ENCODE measurements at regions not wholly inside any gene's neighbourhood (a gene's known extent, or its start where the extent isn't known, plus 50 kb on each side); places are given as distances from the start of the nearest gene placed in this dataset.

- CTCF ChIA-PET: interaction anchor here (1.0 kb wide), 1 partner anchor 15 kb away, joined by 3 read pairs; no protein-coding TSS in a partner anchor
- TF ChIP-seq CTCF (IDR thresholded peaks at IDR 0.05; ENCODE audit: control extremely low read depth, extremely low read depth, low read depth, missing control alignments): no peak
These were observed 113.6 kb upstream of the CACNA2D3 start for GRCh38 chr3:54008744-54009143.

DNA sequence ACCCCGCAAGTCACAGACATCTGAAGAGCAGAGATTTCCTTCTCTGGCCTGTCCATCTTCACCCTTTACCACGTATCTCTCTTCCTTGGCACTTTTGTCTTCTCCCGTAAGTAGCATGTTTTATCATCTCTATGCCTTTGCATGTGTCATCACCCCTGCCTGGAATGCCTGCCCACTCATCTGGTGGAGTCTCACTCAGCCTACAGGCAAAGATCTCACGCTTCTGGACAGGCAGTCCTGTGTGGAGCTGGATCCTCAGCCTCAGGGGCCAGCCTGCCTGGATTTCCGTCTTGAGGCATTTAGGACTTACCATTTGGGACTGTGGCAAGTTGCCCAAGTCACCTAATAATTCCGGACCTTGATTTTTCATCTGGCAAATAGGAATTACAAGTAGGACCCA, 114.3 kb upstream of the CACNA2D3 start:
- DNase-seq (ENCODE audit: extremely low spot score): no peak
- no peak for TF ChIP-seq CTCF (IDR thresholded peaks at IDR 0.05; ENCODE audit: control extremely low read depth, extremely low read depth, low read depth, missing control alignments)
- ChIA-PET POLR2A (no interaction called here), CTCF (no interaction called here)

More at GRCh38 chr3:54008744-54009143, 113.6 kb upstream of the CACNA2D3 start:
- no peak for DNase-seq (ENCODE audit: extremely low spot score)
- POLR2A ChIA-PET: no interaction called here

GRCh38 chr3:54004335-54004734, 112.7 kb upstream of the SELENOK start:
- ChIA-PET POLR2A (no interaction called here), CTCF (interaction anchor here (1.7 kb wide), 1 partner anchor 21 kb away, joined by 4 read pairs; no protein-coding TSS in a partner anchor)
- TF ChIP-seq CTCF (IDR thresholded peaks at IDR 0.05; ENCODE audit: control extremely low read depth, extremely low read depth, low read depth, missing control alignments): no peak
- no peak for DNase-seq (ENCODE audit: extremely low spot score)

DNA sequence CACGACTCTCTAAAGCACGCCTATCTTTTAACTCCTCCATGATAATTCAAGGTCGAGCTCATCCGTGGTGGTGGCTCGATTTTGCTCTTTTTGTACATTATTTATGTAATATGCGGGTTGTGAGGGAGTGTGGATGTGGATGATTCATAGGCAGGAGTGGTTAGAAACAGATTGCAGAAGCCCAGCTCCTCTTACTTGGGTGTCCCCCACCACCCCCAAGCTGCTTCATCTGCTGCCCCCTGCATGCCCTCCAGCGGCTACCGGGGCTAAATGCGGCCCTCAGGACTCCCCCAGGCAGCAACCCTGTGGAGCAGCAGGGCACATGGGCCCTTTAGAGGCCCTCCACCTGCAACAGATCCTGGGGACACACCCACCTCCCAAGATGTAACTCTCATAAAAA, 111.5 kb upstream of the SELENOK start:
- CTCF ChIA-PET: interaction anchor here (1.9 kb wide), 1 partner anchor 64 kb away, joined by 7 read pairs; no protein-coding TSS in a partner anchor
- POLR2A ChIA-PET: no interaction called here
- DNase-seq (ENCODE audit: extremely low spot score): no peak
- no peak for TF ChIP-seq CTCF (IDR thresholded peaks at IDR 0.05; ENCODE audit: control extremely low read depth, extremely low read depth, low read depth, missing control alignments)

DNA sequence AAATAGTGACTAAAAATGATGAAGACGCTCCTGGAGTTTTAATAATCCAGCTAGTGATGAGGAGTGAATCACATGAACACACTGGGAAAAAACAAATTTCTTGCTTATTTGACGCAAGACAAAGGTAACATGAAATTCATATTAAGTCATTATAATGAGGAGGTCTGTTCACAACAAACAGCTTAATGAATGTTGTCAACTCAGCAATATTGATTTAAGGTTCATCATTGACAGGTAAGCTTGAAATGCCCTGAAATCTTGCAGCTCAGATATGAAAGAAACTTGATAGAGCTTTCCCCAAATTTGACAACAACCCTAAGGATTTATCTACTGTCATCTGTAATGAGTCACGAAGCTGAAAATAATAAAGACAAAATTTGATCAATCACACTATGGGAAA, 108.1 kb upstream of the SELENOK start:
- CTCF ChIA-PET: interaction anchor here (1.0 to 2.0 kb wide), 2 partner anchors 14 to 18 kb away, joined by 3 to 7 read pairs; no protein-coding TSS in a partner anchor
- no peak for DNase-seq (ENCODE audit: extremely low spot score)

GRCh38 chr3:53998980-53999379, 107.3 kb upstream of the SELENOK start:
- no peak for DNase-seq (ENCODE audit: extremely low spot score)
- TF ChIP-seq CTCF (IDR thresholded peaks at IDR 0.05; ENCODE audit: control extremely low read depth, extremely low read depth, low read depth, missing control alignments): no peak
- POLR2A ChIA-PET: no interaction called here
- CTCF ChIA-PET: interaction anchor here (1.0 kb wide), 1 partner anchor 19 kb away, joined by 3 read pairs; no protein-coding TSS in a partner anchor

More for the DNA sequence above, 108.1 kb upstream of the SELENOK start:
- no peak for TF ChIP-seq CTCF (IDR thresholded peaks at IDR 0.05; ENCODE audit: control extremely low read depth, extremely low read depth, low read depth, missing control alignments)
- POLR2A ChIA-PET: no interaction called here

All from GM10248 (cell line).